Trophoblast cell (in vitro differentiated cells and primary cell): ENCODE measurements at regions not wholly inside any gene's neighbourhood (a gene's known extent, or its start where the extent isn't known, plus 50 kb on each side); places are given as distances from the start of the nearest gene placed in this dataset.
"Not testable (repeated sequence)": the region's sequence is repeated elsewhere in the genome, so short reads cannot be mapped to it uniquely, and the experiment has no call there.

Experiments
- DNase-seq, 2 donors: peaks; one replicate each; pipeline ENCODE4 v3.0.0-alpha.2; 2016
- H2AFZ ChIP-seq: 2 replicates; pipeline ENCODE4 v1.6.1; 2013; ENCODE audit warnings: low read length, moderate library complexity, mild to moderate bottlenecking; ENCODE audit not compliant: insufficient read depth, poor library complexity
- H2AK5ac ChIP-seq: 2 replicates; pipeline ENCODE4 v1.6.1; 2013; ENCODE audit warnings: mild to moderate bottlenecking, low read length
- H2BK120ac ChIP-seq: 2 replicates; pipeline ENCODE4 v1.6.1; 2013; ENCODE audit warnings: low read length, mild to moderate bottlenecking, moderate library complexity; ENCODE audit not compliant: insufficient read depth, poor library complexity
- H2BK12ac ChIP-seq: 2 replicates; pipeline ENCODE4 v1.6.1; 2013; ENCODE audit warnings: mild to moderate bottlenecking, low read length, moderate library complexity
- H2BK5ac ChIP-seq: 2 replicates; pipeline ENCODE4 v1.6.1; 2013; ENCODE audit warnings: low read length, low read depth, moderate library complexity, mild to moderate bottlenecking; ENCODE audit not compliant: poor library complexity
- H3K14ac ChIP-seq: 2 replicates; pipeline ENCODE4 v1.6.1; 2013; ENCODE audit warnings: mild to moderate bottlenecking, low read length
- H3K18ac ChIP-seq: 2 replicates; pipeline ENCODE4 v1.6.1; 2013; ENCODE audit warnings: mild to moderate bottlenecking, low read length
- H3K23ac ChIP-seq: 2 replicates; pipeline ENCODE4 v1.6.1; 2013; ENCODE audit warnings: low read length
- H3K27ac ChIP-seq: 2 replicates; pipeline ENCODE4 v1.5.1; 2013; ENCODE audit warnings: low read depth, mild to moderate bottlenecking, inconsistent platforms, low read length, moderate library complexity
- H3K27me3 ChIP-seq: 2 replicates; pipeline ENCODE4 v1.6.1; 2013; ENCODE audit warnings: inconsistent platforms, mild to moderate bottlenecking, low read length, moderate library complexity; ENCODE audit not compliant: insufficient read depth
- H3K36me3 ChIP-seq, 2 experiments: 1 replicate in 1 of 2; 2 replicates in 1 of 2; pipeline ENCODE4 v1.6.1; 2013; ENCODE audit warnings: low read length in 2 of 2, mild to moderate bottlenecking in 2 of 2, moderate library complexity in 1 of 2; ENCODE audit not compliant: insufficient read depth in 2 of 2, control insufficient read depth in 1 of 2
- H3K4ac ChIP-seq: 2 replicates; pipeline ENCODE4 v1.6.1; 2013; ENCODE audit warnings: low read depth, mild to moderate bottlenecking, low read length, moderate library complexity
- H3K4me1 ChIP-seq, 2 experiments: 1 replicate in 1 of 2; 2 replicates in 1 of 2; pipeline ENCODE4 v1.6.1; 2013; ENCODE audit warnings: low read length in 2 of 2, mild to moderate bottlenecking in 2 of 2, moderate library complexity in 1 of 2; ENCODE audit not compliant: insufficient read depth in 2 of 2, control insufficient read depth in 1 of 2
- H3K4me2 ChIP-seq: 2 replicates; pipeline ENCODE4 v1.6.1; 2013; ENCODE audit warnings: inconsistent platforms, mild to moderate bottlenecking, low read length, moderate library complexity
- H3K4me3 ChIP-seq: 2 replicates; pipeline ENCODE4 v1.5.1; 2013; ENCODE audit warnings: mild to moderate bottlenecking, low read depth, low read length, inconsistent platforms
- H3K79me1 ChIP-seq: one replicate; pipeline ENCODE4 v1.6.1; 2013; ENCODE audit warnings: low read length
- H3K79me2 ChIP-seq: 2 replicates; pipeline ENCODE4 v1.6.1; 2013; ENCODE audit warnings: low read length, mild to moderate bottlenecking; ENCODE audit not compliant: control insufficient read depth, insufficient read depth, poor library complexity
- H3K9ac ChIP-seq: 2 replicates; pipeline ENCODE4 v1.6.1; 2013; ENCODE audit warnings: mild to moderate bottlenecking, low read length
- H3K9me3 ChIP-seq: 2 replicates; pipeline ENCODE4 v1.6.1; 2013; ENCODE audit warnings: low read depth, mild to moderate bottlenecking, control low read depth, inconsistent platforms, low read length; ENCODE audit not compliant: insufficient read depth
- H4K12ac ChIP-seq: 2 replicates; pipeline ENCODE4 v1.6.1; 2013; ENCODE audit warnings: low read depth, mild to moderate bottlenecking, low read length, moderate library complexity
- H4K8ac ChIP-seq: 2 replicates; pipeline ENCODE4 v1.6.1; 2013; ENCODE audit warnings: low read depth, mild to moderate bottlenecking, low read length, moderate library complexity
- H4K91ac ChIP-seq: one replicate; pipeline ENCODE4 v1.6.1; 2013; ENCODE audit warnings: low read depth, mild to moderate bottlenecking, low read length, moderate library complexity
- WGBS: extraction: QIAGEN DNeasy Blood & Tissue Kit; methylation state at CpG from one replicate; pipeline ENCODE4 v1.1.7; 2013; ENCODE audit warnings: missing lambda C conversion rate; ENCODE audit not compliant: insufficient read length, insufficient coverage; ENCODE audit errors: extremely low coverage; 5-methylcytosine and 5-hydroxymethylcytosine counted together

- no peak overlapping the region for H3K4me3 ChIP-seq
- H3K27me3 ChIP-seq = no peaks in the 10 kb centered on the region
- H3K4ac ChIP-seq = no peak overlapping the region
- no peaks in the 10 kb centered on the region for H3K79me1 ChIP-seq
- no peak overlapping the region for H3K23ac ChIP-seq
- H2AK5ac ChIP-seq = no peak overlapping the region
- H3K9me3 ChIP-seq = no peaks in the 10 kb centered on the region
- H3K4me2 ChIP-seq = no peak overlapping the region
- H3K18ac ChIP-seq = no peak overlapping the region
- H2BK12ac ChIP-seq = no peak overlapping the region
- H3K14ac ChIP-seq = no peak overlapping the region
- H3K36me3 ChIP-seq = no peaks in the 10 kb centered on the region
- H2AFZ ChIP-seq = no peak overlapping the region
- H4K12ac ChIP-seq = no peak overlapping the region
- no peak overlapping the region for H4K91ac ChIP-seq
- no peaks in the 10 kb centered on the region for H3K4me1 ChIP-seq
- no peak overlapping the region for H3K27ac ChIP-seq
- no peaks in the 10 kb centered on the region for H3K79me2 ChIP-seq
- no peak overlapping the region for H3K9ac ChIP-seq
- H4K8ac ChIP-seq = no peak overlapping the region
- H2BK120ac ChIP-seq = no peak overlapping the region
- DNase-seq = no peak
- no CpG with 5 or more reads among the region's 3 CpGs for WGBS
- no peak overlapping the region for H2BK5ac ChIP-seq
These were observed 888.0 kb downstream of the TRAM1L1 start for GRCh38 chr4:116197317-116197809.

DNA sequence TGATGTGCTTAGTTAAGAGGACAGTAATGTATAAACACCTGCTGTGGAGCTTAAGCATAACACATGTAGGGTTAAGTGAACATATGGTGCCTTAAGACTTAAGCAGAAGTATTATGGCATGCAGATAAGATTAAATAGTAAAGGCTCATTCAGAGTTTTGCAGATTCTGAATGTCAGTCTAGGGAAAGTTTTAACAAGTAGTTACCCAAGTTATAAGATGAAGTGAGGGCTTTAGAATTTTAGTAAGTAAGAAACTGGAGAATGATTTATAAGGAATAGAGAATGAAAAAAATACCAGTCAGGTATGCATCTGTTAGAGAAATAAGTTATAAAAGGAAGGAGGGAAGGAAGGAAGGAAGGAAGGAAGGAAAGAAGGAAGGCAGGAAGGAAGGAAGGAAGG lies 902.1 kb downstream of the TRAM1L1 start:
- Histone ChIP-seq H2BK12ac (no peak overlapping the region), H3K18ac (no peak overlapping the region)
- no peak for DNase-seq

DNA sequence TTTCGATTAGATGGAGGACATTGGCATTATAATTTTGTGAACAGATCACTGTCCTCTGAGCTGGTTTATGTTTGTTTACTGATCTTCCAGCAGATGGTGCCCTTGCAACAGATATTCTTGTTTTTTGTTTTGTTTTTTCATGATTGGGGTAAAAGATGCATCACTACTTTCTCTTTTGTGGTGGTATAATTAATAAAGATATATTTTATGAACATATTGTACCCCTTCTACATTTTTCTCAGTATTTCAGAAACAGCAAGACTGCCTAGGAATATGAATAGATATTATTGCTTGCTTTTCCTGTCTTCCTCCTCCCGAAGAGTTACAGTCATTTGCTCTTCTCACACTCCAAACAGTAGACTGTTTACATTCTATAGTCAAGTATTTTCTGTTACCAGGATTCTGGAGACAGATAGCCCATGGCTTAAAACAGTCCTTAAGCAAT lies 905.2 kb downstream of the TRAM1L1 start:
- no peak overlapping the region for H3K4ac ChIP-seq
- WGBS = no CpG with 5 or more reads among the region's 2 CpGs

More for the DNA sequence above, 902.1 kb downstream of the TRAM1L1 start:
- Histone ChIP-seq H3K79me2 (no peaks in the 10 kb centered on the region), H3K4me1 (no peaks in the 10 kb centered on the region), H3K36me3 (no peaks in the 10 kb centered on the region), H2AK5ac (no peak overlapping the region), H4K12ac (no peak overlapping the region), H3K14ac (no peak overlapping the region), H3K4ac (no peak overlapping the region), H3K9ac (no peak overlapping the region), H2BK120ac (no peak overlapping the region), H3K27me3 (no peaks in the 10 kb centered on the region), H3K4me3 (no peak overlapping the region), H3K27ac (no peak overlapping the region), H3K4me2 (no peak overlapping the region), H3K79me1 (no peaks in the 10 kb centered on the region), H3K23ac (no peak overlapping the region), H2BK5ac (no peak overlapping the region), H2AFZ (no peak overlapping the region), H4K91ac (no peak overlapping the region), H4K8ac (no peak overlapping the region), H3K9me3 (no peaks in the 10 kb centered on the region)

DNA sequence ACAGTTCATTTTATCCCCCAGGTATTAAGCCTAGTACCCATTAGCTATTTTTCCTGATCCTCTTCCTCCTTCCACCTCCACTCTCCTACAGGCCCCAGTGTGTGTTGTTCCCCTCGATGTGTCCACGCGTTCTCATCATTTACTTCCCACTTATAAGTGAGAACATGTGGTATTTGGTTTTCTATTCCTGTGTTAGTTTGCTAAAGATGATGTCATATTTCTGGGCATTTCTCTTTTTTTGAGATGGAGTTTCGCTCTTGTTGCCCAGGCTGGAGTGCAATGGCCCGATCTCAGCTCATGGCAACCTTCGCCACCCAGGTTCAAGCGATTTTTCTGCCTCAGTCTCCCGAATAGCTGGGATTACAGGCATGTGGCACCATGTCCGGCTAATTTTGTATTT lies 934.0 kb downstream of the TRAM1L1 start:
- H3K27me3 ChIP-seq, H4K12ac ChIP-seq, H3K79me2 ChIP-seq, H2BK5ac ChIP-seq, H3K18ac ChIP-seq, H4K91ac ChIP-seq, H4K8ac ChIP-seq, H3K4ac ChIP-seq, H3K36me3 ChIP-seq, H3K23ac ChIP-seq, H3K14ac ChIP-seq, H3K4me1 ChIP-seq, H3K4me3 ChIP-seq, H3K4me2 ChIP-seq, H2BK120ac ChIP-seq, H2BK12ac ChIP-seq, H3K9me3 ChIP-seq, H3K9ac ChIP-seq, DNase-seq, H3K79me1 ChIP-seq, H3K27ac ChIP-seq, H2AK5ac ChIP-seq, H2AFZ ChIP-seq: not testable (repeated sequence)
- no CpG with 5 or more reads among the region's 9 CpGs for WGBS

More for the DNA sequence above, 905.2 kb downstream of the TRAM1L1 start:
- H3K9me3 ChIP-seq = no peaks in the 10 kb centered on the region
- no peak overlapping the region for H2BK12ac ChIP-seq
- no peak overlapping the region for H4K12ac ChIP-seq
- no peak overlapping the region for H3K27ac ChIP-seq
- H3K14ac ChIP-seq = no peak overlapping the region
- no peak overlapping the region for H2BK120ac ChIP-seq
- no peak overlapping the region for H3K9ac ChIP-seq
- no peaks in the 10 kb centered on the region for H3K79me2 ChIP-seq
- no peak overlapping the region for H4K91ac ChIP-seq
- peak in 1 of 2 donors; percentile 30 for DNase-seq
- H3K36me3 ChIP-seq = no peaks in the 10 kb centered on the region
- H3K79me1 ChIP-seq = no peaks in the 10 kb centered on the region
- no peak overlapping the region for H2AFZ ChIP-seq
- H3K4me2 ChIP-seq = no peak overlapping the region
- no peaks in the 10 kb centered on the region for H3K4me1 ChIP-seq
- H3K23ac ChIP-seq = no peak overlapping the region
- no peak overlapping the region for H2BK5ac ChIP-seq
- no peak overlapping the region for H2AK5ac ChIP-seq
- H3K27me3 ChIP-seq = no peaks in the 10 kb centered on the region
- H3K18ac ChIP-seq = no peak overlapping the region
- no peak overlapping the region for H3K4me3 ChIP-seq
- H4K8ac ChIP-seq = no peak overlapping the region
